GM19467 (cell line): ENCODE measurements at regions not wholly inside any gene's neighbourhood (a gene's known extent, or its start where the extent isn't known, plus 50 kb on each side); places are given as distances from the start of the nearest gene placed in this dataset.

ENCODE experiments used
- ATAC-seq: cut with Tn5 transposase; IDR thresholded peaks from one replicate; pipeline ENCODE4 v1.9.1; 2021; ENCODE audit warnings: mild to moderate bottlenecking, moderate library complexity; ENCODE audit not compliant: unreplicated experiment

DNA sequence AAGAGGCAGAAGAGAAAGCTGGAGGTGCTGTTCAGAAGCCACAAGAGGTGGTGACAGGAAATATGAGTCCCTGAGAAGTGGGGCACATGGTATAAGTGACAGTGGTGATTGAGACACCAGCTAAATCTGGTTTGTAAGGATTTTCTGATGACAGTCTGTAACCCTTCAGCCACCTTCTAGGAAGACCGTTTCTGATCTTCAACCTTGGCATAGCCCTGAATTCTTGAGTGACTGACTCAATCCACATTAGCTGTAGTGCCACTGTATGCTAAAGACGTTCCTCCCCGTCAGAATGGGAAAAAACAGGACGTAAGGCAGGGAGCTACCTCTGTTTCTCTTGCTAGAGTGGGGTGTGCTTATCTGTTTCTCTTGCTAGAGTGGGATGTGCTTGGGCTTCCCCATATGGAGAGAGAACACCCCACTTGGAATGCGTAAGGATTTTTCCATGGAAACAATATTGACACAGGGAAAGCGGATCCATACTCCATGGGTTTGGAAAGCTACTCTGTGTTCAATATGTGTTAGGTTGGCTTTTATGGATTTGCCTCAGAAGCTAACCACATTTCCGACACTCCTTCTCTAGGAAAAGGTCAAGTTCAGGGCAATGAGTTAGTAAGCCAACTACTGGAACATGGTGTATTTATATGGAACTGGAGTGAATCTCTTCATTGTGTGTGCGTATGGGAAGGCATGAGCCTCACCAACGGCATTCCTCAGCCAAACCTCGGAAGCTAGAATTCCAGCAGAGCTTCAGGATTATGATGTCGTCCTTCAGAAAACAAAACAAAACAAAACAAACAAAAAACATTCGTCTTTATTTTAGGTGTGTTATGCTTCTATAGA lies 948.8 kb upstream of the SLC10A2 start:
- ATAC-seq: no peak

DNA sequence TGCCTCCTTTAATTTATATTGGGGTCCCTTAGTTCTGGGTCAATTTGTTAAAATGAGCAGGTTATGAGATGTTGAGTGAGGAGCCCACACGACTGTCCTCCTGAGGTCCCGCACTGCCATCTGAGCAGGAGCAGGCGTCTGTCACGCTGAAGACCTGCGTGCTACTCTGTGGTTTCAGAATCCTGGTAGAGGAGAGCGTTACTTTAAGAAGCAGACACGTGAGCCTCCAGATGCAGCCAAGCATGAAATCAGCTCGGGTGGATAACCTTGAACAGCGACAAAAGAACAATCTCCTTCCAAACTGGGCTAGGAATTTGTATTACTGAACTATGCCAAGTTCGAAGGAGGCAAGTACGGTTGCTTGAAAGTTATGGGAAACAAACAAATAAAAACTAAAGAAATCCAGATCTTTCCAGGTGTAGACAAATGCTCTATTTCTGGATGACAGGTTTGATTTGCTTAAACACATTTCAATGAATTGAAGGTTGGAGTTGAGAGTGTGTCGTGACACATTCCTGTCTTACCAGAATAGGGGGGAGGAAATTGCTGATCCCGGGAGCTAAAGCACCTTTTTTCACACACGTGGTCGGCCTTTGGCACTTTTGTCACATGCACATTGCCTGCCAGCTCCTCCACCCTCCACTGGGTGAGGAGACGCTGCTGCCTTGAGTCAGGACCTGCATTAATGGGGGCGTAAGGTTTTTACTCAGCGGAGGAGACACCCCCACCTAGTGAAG lies 945.5 kb upstream of the SLC10A2 start:
- ATAC-seq: no peak

DNA sequence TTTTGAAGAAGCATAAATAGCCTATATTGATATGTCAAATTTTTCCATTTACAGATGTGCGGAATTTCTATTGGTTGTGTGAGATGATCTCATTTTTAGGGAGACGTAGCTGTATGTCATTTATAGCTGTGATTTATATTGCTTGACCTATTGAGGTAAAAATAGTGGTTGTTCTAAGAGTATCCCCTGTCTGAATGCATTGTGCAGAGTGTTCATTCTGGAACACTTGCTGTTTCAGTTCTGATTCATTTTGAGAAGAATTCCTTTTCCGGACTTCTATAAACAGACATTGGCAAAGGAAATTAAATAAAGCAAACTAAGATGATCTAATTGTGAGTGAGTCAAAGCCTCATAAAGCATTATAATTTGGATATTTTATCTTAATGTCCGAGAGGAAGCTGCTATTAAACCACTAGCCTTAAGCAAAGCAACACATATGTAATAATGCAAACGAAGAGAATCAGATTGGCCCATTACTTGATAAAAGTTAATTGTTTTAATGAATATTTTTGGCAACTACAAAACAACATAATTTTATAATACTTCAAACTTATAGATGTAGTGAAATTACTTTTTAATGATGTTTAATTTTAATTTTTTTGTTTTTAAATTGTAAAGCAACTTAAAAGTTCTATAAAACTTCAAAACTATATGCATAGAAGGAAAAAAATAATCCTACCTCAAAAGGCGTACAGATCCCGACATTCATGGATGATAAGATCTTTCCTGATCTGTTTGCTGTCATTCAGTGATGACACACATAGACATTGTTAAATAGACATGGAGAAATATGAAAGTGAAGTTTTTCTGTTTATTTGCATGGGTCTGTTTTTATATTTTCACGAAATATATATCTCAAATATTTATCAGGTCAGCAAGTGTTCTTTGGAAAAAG lies 942.6 kb upstream of the SLC10A2 start:
- ATAC-seq: no peak

DNA sequence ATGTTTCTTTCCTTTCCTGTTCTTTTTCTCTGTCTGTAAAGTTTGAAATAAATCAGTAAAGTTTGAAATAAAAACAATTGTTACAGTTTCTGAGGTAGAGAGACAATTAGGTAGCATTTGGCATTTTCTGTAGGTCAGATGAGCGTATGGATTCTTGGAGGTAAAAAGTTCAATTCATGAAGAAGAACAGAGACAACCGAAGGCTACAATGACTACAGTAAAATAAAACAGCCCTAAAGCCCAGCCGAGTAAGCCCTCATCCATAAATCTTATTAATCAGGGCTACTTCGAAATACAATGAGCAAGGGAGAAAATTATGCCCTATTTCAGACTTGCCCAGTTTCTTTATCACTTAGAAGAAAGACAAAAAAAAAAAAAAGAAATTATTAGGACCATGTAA lies 941.9 kb upstream of the SLC10A2 start:
- no peak for ATAC-seq

DNA sequence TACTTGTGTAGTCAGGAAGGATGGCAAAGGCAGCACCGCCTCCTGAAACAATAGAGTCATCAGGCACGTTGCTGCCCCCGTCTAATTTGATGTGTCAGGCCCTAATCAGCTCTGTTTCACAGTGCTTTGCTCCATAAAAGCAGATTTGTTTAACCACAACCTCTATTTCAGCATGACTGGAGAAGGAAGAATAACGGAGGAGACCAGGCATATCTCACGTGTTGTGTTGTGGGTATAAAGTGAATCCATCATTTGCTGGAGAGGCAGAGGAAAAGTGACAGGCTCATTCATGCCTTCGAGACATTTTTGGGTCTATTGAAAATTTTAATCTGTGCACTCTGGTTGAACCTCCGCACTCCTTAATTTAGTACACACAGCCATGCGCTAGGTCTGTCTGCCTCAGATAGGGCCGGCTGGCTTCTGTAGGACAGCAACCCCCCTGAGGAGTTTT lies 940.4 kb upstream of the SLC10A2 start:
- no peak for ATAC-seq

DNA sequence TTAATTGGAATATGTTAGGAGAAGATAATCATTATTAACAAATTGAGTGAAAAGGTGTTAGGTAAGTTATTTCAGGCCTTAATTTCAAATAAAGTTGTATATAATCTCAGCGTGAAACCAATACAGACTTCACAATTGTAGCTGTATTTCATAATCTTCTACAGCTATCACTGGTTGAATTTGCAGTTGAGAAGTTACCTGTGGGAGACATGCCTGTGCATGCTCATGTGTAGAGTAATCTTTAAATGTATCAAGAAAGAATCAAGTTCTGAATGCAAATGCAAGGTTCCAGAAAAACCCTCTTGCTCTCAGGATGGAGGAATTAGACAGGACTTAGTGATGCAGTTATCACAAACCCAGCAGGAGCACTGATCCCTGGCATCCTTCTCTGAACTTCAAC lies 938.4 kb upstream of the SLC10A2 start:
- ATAC-seq: no peak

DNA sequence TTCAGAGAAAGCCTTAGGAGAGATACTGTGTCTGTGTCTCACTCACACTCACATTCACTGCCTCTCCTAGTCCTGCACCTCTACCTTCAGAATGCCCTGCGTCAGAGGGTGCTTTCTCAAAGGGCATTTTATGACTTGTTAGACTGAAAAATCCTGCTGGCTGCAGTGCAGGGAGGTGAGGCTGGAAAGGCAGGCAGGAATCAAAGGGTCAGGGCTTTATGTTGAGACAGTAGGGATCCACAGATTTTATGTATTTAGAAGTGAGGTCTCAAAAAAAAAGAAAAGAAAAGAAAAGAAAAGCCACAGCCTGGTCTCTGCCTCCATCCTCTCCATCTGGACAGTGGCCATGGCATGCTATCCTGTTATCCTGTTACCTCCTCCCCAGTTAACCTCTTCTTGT lies 936.0 kb upstream of the SLC10A2 start:
- no peak for ATAC-seq

DNA sequence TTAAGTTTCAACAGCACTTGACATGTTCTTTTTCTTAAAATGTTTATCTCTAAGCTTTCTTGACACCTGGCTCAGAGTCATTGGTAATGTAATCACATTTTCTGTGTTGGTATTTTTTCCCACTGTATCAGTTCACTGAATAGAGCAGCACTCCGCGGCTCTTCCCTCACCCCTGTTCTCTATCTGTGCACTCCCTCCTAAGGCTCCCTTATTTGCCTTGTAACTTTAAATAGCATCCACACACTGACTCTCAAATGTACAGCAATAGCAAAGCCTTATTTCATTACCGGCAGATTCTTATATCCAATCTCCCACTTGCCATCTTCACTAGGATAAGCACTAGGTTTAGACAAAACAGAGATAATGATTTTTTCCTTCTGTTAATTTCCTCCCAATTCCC lies 935.5 kb upstream of the SLC10A2 start:
- no peak for ATAC-seq

DNA sequence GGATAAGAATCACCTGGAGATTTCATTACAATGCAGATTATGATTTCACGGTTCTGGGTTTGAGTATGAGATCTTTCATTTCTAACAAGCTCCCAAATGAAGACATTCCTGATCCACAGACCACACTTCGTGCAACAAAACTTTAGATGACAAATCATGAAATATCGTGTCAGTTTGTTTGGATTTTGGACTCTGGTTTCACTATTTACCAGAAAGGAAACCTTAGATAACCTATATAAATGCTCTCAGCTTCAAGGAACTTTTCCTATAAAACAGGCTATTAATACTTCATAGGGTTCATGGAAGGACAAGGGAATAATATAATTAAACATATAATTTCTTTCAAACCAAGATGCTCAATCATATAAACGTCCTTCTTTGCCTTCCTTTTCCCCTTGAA lies 930.5 kb upstream of the SLC10A2 start:
- ATAC-seq: no peak

DNA sequence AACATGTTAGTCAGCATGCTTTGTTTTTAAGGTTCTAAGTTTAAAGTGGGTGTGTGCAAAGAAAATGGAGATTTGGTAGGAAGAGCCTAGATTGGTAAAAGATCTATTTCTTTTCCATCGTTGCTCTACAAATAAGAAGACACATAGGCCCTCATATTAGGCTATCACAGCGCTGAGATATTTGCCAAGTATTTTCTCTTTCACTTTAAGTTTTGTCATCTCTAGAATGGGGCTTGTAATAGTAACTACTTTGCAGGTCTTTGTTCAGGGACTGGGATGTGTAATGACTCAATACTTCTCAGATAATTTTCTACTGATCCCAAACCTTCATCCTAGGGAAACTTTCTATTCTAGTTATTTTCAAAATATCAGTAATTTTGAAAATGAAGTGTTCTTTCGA lies 917.7 kb upstream of the SLC10A2 start:
- ATAC-seq: no peak

DNA sequence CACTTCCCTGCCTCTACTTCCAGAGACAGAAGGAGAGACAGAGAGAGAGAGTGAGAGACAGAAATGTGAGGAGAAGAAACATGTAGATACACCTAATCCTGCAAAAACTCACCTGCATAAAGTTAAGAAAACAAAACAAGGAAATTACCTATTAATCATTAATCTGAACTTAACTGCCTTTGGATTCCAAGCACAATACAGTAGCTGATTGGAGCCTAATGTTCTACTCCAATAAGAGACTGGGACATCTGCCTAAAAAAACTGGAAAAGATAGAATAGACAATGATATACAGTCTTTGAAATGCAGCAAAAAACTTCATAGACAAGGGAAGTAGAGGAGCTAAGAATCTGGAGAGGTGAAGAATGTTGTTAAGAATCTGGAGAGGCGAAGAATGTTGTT lies 910.2 kb upstream of the SLC10A2 start:
- no peak for ATAC-seq

DNA sequence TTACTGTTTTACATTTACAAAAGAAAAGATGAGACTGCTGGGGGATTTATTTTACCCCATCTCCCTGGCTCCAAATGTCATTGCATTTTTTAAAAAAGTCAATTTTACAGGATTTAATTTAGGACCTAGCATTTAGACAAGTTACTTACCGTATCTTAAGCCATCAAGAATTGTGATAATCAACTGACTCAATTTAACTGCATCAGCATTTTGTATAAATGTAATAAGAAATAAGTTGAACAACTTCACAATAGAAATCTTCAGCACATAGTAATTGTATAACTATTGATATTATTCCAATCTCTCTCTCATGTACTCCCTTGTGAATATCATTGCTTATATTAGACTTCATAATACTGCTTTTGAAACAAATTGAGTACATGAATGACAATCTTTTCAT lies 907.5 kb upstream of the SLC10A2 start:
- no peak for ATAC-seq

DNA sequence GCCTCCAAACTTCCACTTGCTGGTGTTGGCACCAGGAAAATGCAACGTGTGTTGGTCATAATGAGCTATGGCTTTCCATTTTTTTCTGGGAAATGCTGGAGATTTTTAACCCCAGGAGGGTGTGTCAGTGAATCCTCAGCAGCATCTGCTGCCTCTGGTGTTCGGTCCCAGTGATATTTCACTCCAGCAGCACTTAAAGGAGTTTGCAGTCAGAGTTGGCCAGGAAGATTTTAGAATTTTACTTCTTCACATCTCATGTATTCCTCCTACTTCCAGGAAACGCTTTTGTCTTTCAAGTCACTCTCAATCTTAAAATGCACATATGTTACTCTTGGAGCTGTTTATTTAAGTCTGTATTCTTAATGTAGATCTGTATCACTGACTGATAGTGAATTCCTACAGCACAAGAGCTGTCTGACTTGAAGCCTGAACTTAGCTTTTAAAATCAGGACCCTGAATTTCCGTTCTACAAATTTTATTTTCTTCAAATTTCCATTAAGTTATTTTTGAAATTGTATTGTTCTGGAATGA lies 903.4 kb upstream of the SLC10A2 start:
- no peak for ATAC-seq

DNA sequence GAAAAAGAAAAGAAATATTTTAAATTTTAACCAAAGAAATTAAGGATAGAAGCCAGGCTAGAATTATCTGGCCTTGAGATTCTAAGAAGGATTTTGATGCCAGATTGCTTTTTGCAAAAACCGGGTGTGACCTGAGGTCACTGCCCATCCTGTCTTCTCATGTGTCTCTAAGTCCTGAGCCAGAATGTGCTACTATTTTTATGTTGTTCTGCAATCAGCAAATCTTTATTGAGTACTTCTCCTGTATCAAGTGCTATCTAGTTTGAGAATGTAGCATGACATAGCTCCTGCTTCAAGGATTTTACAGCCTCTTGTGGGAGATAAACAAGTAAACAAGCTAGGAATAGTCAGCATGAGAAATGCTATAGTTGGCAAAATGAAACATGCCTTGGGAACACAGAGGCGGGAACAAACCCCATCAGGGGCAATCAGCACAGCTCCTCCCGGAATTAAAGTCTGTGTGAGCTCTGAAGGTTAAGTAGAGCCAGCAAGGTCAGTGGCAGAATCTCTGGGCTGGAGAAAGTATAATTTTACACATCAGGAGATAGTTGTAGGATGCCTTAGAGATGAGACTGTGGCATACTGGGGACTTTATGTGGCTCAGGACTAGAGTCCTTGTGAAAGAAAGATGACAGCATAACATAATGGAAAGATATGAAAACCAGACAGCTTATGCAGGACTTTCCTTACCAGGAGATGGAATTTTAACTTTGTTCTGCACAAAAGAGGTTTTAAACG lies 899.5 kb upstream of the SLC10A2 start:
- no peak for ATAC-seq

DNA sequence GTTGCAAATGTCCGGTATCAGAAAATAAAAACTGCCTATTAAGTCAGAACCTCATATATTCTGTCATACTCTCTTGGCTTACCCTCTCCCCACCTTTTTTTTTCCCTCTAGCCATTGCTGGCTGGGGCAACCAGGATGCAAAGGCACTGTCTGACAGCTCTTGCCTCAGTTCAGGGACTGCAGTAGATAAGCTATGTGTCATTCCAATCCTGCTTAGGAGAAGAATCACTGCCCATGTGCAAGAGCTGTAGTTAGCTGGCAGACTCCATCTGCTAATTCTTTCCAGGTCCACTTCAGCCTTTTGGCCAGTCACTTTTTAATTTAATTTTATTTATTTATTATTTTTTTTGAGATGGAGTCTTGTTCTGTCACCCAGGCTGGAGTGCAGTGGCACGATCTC lies 895.6 kb upstream of the SLC10A2 start:
- ATAC-seq: no peak

DNA sequence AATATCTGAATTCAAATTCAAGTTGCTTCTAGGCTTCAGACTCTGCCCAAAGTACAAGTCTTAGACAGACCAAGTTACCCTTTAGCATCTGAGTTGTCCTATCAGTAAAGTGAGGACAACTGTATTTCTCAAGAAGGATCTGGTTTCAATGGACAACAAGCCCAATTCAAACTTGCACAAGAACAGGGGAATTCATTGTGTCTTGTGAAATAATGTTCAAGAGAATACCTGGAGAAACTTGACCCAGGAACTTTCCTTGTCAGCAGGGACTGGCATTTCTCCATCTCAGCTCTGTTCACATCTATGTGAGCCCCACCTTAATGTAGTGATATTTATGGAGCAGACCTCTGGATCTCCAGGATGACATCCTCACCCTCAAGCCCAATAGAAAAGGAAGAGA lies 894.9 kb upstream of the SLC10A2 start:
- no peak for ATAC-seq

DNA sequence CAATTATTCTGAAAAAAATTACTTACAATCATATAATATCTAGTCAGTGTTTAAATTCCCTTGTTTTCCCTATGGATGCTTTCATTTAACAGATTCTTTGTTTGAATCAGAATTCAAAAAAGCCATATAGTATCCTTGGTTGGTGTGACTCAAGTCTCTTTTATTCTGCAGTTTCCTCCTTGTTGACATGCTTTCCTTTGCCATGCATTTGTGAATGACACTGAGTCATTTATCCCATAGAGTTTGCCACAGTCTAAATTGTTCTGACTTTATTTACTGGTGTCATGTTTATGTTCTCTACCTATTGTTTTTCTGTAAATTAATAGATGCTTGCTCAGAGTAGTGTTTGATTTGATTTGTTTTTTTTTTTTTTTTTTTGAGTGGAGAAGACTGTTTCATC lies 893.8 kb upstream of the SLC10A2 start:
- ATAC-seq: no peak

DNA sequence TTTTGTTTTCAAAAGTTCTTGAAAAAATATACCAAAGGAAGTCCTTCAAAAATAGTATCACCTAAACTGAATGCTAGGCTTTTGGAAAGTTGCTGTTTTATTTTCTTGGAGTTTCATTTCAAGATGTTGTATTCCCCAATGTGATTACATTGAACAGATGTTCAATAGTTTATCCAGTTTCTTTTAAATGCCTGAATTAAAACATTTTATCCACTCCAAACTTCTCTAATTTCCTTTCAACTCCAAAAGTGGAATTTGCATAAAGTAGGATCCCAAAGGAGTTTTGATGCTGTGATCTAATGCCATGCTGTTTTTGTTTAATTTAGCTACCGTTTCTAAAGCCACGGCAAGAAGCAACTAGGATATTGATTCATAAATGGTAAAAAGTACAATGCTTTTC lies 892.5 kb upstream of the SLC10A2 start:
- no peak for ATAC-seq

DNA sequence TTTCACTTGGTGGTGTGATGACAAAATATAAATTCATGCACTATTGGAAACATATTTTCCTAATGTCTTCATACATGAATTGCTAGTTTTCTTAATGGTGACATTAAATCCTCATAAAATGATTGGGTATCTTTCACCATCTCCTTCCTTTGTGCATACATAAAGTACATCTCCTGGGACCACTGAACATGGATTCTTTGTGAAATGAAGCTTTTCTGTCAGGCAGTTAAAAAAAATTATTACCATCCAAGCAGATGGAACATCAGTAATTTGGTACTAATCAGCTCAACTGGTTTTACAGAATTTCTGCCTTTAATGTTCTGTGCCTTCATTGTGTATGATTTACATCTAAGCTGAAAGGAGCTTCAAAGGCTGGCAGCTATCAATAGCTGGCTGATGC lies 891.7 kb upstream of the SLC10A2 start:
- no peak for ATAC-seq

DNA sequence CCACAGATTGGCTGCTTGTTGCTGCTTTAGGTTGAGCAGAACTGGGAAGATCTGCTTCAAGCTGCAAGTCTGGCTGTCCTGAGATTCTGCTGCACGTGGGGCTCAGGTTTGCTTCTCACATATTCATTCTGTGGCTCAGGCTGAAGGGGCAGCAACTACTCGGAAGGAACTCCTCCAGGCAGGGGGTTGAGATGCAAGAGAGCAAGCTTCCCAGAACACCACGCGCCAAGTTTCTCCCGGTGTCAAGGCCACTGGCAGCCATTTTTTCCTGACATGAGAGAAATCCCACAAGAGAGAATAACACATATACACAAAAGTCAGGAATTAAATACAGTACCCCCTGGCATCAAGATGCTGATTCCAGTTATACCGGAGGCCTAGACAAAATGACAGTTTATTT lies 887.6 kb upstream of the SLC10A2 start:
- no peak for ATAC-seq
